ENCODE measurements at regions not wholly inside any gene's neighbourhood (a gene's known extent, or its start where the extent isn't known, plus 50 kb on each side); places are given as distances from the start of the nearest gene placed in this dataset.

DNA sequence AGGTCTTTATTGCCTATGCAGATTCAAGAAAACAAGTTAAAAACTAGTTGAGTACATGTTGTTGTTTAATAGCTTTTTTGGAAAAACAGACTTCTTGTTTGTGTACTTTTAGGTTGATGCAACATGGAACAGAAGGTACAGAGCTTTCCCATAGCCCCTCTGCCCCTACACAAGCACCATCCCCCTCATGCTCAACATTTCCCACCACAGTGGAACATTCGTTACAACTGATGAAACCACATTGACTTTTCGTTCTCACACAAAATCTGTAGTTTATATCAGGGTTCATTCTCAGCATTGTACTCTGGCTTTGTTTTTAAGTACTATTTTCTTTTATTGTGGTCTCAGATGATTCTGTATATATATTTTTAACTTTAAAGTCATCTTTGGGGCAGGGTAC, 1054.6 kb downstream of the NTRK3 start:
- TF ChIP-seq GATA1 (IDR thresholded peaks at IDR 0.05; ENCODE audit: low read depth, low read length) = no peak
- TF ChIP-seq POLR2A (IDR thresholded peaks at IDR 0.05; ENCODE audit: low read length) = no peak
